NB4 (cell line): ENCODE measurements at regions not wholly inside any gene's neighbourhood (a gene's known extent, or its start where the extent isn't known, plus 50 kb on each side); places are given as distances from the start of the nearest gene placed in this dataset.

ENCODE experiments used
- CTCF ChIP-seq: IDR thresholded peaks from one replicate; pipeline ENCODE4 v1.5.1; 2012; ENCODE audit warnings: low read depth, low read length
- MYC ChIP-seq: IDR thresholded peaks from 2 replicates; pipeline ENCODE4 v1.6.1; 2011; ENCODE audit warnings: low read depth, low read length
- POLR2A ChIP-seq: IDR thresholded peaks from 2 replicates; pipeline ENCODE4 v1.6.1; 2011; ENCODE audit warnings: mild to moderate bottlenecking; ENCODE audit not compliant: insufficient read length; ENCODE audit errors: extremely low read depth

GRCh38 chr10:118840776-118841468 is 86.2 kb upstream of the CACUL1 start:
- no peak for TF ChIP-seq CTCF
- TF ChIP-seq POLR2A = no peak
- TF ChIP-seq MYC = no peak
